NCI-H146 treated with DMSO at 0.1 percent for 48 hours (cell line): ENCODE measurements at regions not wholly inside any gene's neighbourhood (a gene's known extent, or its start where the extent isn't known, plus 50 kb on each side); places are given as distances from the start of the nearest gene placed in this dataset.

Experiments
- DNase-seq: peaks from one replicate; lab custom pipeline; 2025; ENCODE audit not compliant: unreplicated experiment; lab: John Stamatoyannopoulos, UW

DNA sequence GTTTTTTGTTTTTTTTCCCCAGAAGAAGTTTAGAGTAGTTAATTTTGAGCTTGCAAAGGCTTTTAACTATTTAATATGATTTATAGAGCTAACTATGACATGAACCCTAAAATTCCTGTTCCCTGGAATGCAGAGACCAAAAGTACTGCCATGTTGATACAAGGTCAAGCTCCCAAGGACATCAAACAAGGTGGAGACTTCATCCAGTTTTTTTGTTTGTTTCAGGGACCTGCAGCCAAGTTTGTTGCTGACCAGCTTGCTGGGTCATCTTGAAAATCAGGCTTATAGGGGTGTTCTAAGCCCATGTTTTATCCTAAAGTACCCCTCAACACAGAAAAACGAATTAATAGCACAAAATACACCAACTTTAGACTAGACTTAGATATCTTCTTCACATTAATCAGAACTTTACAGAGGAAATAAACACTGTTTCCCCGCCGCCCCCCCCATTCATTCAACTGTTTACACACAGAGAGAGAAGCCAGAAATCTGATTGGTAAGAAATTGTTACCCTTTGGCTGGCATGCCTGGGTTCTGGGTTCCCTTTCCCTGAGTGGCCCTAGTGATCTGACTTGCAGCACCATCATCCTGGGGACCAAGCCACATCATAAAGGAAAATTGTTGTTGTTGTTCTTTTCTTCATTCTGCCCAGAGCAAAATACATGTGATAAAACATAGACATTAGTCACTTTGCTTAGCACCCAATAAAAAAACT is 860.5 kb downstream of the CCSER2 start:
- no peak for DNase-seq

DNA sequence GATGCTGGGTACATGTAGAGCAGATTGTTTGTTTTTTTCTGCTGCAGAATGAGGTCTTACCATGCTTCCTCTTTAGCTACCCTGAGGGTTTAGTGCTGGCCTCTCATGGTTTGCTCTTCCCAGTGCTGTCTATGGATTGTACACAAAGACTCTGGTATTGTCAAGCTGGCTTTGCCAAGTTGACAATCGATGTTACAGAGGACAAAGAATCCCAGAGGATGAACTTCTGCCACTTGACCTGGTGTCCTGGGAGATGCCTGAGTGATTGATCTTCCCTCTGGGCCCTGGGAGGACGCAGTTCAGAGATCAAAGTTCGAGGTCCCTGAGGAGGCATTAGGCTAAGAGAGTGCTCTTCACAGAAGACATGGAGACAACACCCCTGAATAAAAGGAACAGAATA is 865.4 kb downstream of the CCSER2 start:
- no peak for DNase-seq

DNA sequence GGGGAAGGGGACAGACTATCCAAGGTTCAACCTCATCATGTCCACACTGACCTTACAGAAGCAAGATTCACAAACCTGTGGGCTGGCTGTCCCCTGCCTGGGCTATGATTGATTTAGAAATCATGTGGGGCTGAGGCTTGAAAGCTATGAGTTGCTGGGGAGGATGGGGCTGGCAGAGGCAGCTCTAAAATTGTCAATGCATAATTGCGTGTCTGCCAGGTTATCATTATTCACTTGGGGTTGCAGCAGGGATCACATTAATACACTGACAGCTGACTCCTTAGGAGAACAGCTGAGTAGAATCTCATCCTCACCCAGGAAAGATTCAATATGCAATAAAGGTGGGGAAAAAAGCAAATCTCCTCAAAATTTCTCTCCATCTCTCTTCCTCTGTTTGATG is 866.3 kb downstream of the CCSER2 start:
- no peak for DNase-seq

GRCh38 chr10:85195596-85195995 is 867.2 kb downstream of the CCSER2 start:
- no peak for DNase-seq

GRCh38 chr10:85204814-85205213 is 876.4 kb downstream of the CCSER2 start:
- DNase-seq = no peak

GRCh38 chr10:85212526-85212925 is 884.1 kb downstream of the CCSER2 start:
- no peak for DNase-seq

GRCh38 chr10:85213493-85213892 is 885.1 kb downstream of the CCSER2 start:
- no peak for DNase-seq

GRCh38 chr10:85222300-85222699 is 893.9 kb downstream of the CCSER2 start:
- DNase-seq = no peak

GRCh38 chr10:85224366-85224940 is 896.1 kb downstream of the CCSER2 start:
- no peak for DNase-seq

DNA sequence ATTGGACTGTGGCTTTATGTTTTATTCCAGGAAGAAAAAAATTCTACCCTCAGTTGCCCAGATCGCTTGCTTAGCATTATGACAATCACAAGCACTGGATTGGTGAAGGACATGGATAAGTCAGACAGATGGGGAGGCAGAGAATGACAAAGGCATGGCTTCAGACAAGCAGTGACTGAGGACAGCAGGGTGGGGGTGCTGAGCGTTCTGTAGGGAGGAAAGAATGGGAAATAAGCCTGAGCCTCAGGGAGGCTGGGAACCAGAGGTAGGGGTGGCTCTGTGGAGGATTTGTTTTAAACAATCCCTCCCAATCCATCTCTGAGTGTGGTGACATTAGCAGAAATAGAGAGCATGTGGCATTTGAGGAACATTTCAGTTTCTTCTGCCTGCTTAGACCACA is 896.9 kb downstream of the CCSER2 start:
- no peak for DNase-seq

- DNase-seq = no peak
These were observed 898.2 kb downstream of the CCSER2 start for GRCh38 chr10:85226596-85226995.

DNA sequence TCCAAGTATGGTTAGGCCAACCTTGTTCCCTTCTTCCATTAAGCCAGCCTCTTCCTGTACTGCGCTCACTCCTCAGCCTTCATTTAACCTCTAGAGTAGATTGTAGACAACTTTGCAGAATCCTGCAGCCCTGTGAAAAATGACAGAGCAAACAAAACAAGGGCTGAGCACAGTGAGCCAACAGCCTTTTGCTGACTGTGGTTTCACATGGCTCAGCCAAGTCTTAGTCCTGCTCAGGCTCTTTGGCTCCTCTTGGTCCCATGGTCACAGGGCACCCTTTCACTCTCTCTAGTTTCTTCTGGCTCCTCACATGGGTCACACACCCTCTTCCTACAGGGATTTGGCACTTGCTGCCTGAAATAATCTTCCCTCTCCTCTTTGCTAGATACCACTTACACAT is 900.3 kb downstream of the CCSER2 start:
- DNase-seq = no peak

- DNase-seq = no peak
These were observed 903.3 kb downstream of the CCSER2 start for GRCh38 chr10:85231534-85232270.

DNA sequence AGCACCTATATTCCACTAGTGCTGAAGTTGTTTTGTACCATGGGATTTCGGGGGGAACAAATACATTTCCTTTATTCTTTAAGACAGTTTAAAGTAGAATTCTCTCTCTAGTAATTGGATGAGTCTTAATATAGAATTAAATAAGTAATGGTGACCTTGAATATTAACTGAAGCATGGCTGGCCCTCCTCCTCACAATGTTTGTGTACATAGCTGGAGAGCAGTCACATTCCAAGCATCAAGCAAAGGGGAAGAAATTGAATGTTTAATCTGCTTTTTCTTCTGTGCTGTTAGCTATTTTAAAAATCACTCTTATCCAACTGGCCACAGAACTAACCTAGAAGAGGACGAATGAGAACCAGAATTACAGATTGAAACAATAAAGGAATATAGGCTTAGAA is 906.9 kb downstream of the CCSER2 start:
- no peak for DNase-seq

- no peak for DNase-seq
These were observed 910.3 kb downstream of the CCSER2 start for GRCh38 chr10:85238676-85239075.

DNA sequence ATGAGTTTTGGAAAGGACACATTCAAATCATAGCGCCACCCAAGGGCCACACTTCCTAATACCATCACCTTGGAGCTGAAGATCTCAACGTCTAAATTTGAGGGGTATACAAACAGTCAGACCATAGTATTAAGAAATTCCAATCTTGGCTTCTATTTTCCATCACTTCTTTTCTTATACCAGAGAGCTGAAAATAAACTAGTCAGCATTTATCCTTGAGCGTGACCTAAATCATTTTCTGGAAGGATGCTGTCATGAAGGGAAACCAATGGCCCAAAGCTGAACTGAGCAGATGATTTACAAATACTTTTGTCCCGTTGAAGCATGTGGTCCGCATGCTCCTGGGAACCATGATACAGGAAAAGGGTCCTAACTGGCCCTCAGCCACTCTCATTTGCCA is 921.9 kb downstream of the CCSER2 start:
- no peak for DNase-seq

- DNase-seq = peak; percentile 27
These were observed 928.1 kb downstream of the CCSER2 start for GRCh38 chr10:85256481-85256880.

DNA sequence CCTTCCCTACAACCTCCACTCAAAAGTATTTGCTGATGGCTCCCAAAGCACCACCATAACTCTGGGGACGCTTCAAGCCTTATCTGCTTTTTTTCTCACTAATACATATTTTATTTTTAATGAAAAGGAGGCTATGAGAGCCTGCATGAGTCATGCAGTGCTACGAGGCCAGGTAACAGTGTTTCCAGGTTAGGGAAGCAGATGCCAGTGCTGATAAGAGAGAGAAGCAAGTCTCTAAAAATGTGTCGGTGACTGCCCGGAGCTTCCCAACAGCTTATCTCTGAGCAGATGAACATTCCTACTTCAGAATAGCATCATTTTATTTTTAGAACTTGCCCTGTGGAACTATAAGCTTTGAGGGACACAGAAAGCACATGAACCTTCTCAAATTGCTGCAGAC is 931.5 kb downstream of the CCSER2 start:
- no peak for DNase-seq

DNA sequence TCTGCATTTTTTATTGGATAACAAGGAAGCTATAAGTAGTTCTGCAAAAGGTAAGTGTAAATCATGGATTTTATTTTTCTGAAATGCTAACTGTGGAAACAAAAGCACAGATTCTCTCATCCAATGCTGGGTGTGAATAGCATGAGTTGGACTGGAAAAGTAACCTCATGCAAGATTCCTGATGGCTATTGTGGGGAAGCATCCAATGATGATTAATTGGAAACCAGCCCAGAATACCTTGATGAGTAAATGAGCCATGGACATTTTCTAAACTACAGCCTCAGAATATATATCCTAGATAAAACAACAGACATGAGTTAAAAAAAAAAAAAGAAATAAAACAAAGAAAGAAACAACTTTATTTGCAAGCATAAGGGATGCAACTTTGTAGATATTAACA is 934.6 kb downstream of the CCSER2 start:
- DNase-seq = no peak

DNA sequence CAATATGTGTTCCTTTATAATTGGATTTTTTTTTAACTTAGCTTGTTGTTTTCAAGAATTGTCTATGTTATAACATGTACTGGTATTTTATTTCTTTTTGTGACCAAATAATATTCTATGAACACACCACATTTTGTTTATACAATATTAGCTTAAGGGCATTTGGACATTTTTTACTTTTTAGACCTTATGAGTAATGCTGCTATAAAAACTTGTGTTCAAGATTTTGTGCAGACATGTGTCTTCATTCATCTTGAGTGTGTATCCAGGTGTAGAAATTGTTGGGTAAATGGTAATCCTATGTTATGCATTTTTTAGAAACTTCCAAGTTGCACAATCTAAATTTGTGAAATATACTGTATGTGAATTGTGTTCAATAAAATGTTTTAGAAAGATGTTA is 936.7 kb downstream of the CCSER2 start:
- DNase-seq = no peak

DNA sequence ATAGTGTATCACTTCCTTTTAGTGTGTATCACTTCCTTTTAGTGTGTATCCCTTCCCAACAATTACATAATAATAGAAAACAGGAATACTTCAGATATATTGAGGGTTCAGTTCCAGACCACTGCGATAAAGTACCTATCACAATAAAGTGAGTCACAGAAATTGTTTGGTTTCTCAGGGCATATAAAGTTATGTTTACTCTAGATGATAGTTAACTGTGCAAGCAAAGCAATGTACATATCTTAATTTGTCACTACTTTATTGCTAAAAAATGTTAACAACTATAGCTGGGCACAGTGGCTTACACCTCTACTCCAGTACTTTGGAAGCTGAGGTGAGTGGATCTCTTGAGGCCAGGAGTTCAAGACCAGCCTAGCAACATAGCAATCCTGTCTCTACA is 938.4 kb downstream of the CCSER2 start:
- DNase-seq = no peak

DNA sequence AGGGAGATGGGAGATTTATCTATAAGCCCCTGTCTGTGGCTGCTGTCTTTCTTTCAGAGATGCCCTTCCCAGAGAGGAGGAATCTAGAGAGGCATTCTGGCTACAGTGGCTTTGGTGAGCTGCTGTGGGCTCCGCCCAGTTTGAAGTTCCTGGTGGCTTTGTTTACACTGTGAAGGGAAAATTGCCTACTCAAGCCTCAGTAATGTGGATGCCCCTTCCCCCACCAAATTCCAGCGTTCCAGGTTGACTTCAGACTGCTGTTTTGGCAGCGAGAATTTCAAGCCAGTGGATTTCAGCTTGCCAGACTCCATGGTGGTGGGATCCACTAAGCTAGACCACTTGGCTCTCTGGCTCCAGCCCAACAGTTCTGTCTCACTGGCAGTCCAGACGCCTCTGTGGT is 951.6 kb downstream of the CCSER2 start:
- peak; percentile 8 for DNase-seq
